Neural cell (in vitro differentiated cells): ENCODE measurements at regions not wholly inside any gene's neighbourhood (a gene's known extent, or its start where the extent isn't known, plus 50 kb on each side); places are given as distances from the start of the nearest gene placed in this dataset.

Source experiments
- EP300 ChIP-seq: fragments of 450-650 bp; conservative IDR thresholded peaks from 2 replicates; pipeline ENCODE4 v1.6.1; 2014; ENCODE audit warnings: antibody characterized with exemption, mild to moderate bottlenecking, moderate library complexity; ENCODE audit not compliant: poor library complexity, severe bottlenecking
- EZH2 ChIP-seq: fragments of 200-600, 300-800 bp; shearing (Covaris generic), sonication (generic); IDR thresholded peaks from 2 replicates; pipeline ENCODE4 v1.6.1; 2014; ENCODE audit warnings: antibody characterized with exemption, low read length, borderline replicate concordance, mild to moderate bottlenecking; ENCODE audit not compliant: insufficient read depth, poor library complexity, severe bottlenecking
- POLR2AphosphoS5 ChIP-seq: IDR thresholded peaks from 2 replicates; pipeline ENCODE4 v1.6.1; 2012
- TF ChIP-seq, protein P1 (sequence below): fragments of 450-650 bp; IDR thresholded peaks from 2 replicates; pipeline ENCODE4 v1.5.1; 2014; ENCODE audit warnings: antibody characterized with exemption, mild to moderate bottlenecking, moderate library complexity; ENCODE audit not compliant: poor library complexity, severe bottlenecking
- TF ChIP-seq, protein P2 (sequence below): IDR thresholded peaks from 2 replicates; pipeline ENCODE4 v1.6.1; 2012; ENCODE audit warnings: borderline replicate concordance

DNA sequence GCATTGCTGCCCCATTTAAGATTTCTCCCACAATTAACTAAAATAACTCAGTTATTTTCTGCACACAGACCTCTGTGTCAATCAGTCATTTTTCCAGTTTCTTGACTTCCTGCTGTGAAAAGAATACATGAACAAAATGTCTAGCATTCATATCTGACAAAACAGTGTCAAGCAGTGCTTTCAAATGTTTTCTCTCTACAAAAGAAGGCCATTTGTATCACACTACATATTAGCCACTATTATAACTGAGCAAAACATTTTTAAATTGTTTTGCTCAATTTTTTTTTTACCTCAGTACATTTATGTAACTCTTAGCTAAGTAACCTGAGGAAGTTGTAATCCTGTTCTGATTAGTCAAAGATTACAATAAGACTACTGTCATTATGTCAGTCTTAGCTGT is 1498.5 kb upstream of the PRMT6 start:
- TF ChIP-seq, protein P1, sequence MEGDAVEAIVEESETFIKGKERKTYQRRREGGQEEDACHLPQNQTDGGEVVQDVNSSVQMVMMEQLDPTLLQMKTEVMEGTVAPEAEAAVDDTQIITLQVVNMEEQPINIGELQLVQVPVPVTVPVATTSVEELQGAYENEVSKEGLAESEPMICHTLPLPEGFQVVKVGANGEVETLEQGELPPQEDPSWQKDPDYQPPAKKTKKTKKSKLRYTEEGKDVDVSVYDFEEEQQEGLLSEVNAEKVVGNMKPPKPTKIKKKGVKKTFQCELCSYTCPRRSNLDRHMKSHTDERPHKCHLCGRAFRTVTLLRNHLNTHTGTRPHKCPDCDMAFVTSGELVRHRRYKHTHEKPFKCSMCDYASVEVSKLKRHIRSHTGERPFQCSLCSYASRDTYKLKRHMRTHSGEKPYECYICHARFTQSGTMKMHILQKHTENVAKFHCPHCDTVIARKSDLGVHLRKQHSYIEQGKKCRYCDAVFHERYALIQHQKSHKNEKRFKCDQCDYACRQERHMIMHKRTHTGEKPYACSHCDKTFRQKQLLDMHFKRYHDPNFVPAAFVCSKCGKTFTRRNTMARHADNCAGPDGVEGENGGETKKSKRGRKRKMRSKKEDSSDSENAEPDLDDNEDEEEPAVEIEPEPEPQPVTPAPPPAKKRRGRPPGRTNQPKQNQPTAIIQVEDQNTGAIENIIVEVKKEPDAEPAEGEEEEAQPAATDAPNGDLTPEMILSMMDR = no peak
- TF ChIP-seq, protein P2, sequence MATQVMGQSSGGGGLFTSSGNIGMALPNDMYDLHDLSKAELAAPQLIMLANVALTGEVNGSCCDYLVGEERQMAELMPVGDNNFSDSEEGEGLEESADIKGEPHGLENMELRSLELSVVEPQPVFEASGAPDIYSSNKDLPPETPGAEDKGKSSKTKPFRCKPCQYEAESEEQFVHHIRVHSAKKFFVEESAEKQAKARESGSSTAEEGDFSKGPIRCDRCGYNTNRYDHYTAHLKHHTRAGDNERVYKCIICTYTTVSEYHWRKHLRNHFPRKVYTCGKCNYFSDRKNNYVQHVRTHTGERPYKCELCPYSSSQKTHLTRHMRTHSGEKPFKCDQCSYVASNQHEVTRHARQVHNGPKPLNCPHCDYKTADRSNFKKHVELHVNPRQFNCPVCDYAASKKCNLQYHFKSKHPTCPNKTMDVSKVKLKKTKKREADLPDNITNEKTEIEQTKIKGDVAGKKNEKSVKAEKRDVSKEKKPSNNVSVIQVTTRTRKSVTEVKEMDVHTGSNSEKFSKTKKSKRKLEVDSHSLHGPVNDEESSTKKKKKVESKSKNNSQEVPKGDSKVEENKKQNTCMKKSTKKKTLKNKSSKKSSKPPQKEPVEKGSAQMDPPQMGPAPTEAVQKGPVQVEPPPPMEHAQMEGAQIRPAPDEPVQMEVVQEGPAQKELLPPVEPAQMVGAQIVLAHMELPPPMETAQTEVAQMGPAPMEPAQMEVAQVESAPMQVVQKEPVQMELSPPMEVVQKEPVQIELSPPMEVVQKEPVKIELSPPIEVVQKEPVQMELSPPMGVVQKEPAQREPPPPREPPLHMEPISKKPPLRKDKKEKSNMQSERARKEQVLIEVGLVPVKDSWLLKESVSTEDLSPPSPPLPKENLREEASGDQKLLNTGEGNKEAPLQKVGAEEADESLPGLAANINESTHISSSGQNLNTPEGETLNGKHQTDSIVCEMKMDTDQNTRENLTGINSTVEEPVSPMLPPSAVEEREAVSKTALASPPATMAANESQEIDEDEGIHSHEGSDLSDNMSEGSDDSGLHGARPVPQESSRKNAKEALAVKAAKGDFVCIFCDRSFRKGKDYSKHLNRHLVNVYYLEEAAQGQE = no peak
- peak; percentile 98 for TF ChIP-seq EP300
- peak; percentile 93 for TF ChIP-seq POLR2AphosphoS5
- no peak for TF ChIP-seq EZH2
